ENCODE measurements at regions not wholly inside any gene's neighbourhood (a gene's known extent, or its start where the extent isn't known, plus 50 kb on each side); places are given as distances from the start of the nearest gene placed in this dataset.
A peak's percentile ranks its signal among the peaks of the same experiment; 100 is the strongest.

DNA sequence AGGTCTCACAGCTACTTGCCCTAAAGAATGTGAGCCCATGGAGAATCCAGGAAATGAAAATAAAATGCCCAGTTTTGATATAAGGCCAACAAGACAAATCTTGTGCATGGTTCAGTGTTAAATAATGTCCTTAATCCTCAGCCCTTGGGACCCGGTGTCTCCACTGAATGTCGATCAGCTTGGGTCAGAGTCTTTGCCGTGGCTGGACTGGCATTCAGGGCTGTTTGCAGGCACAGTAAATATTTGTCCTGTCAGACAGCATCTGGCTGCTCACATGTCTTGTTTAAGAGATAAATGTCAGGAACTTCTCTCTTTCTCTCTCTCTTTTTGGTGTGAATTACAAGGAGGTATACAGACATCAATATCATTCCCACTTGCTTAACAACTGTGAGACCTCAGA, 452.5 kb downstream of the FUT8 start:
- no peak overlapping the region for H3K4me3 ChIP-seq (ENCODE audit: low read depth, low read length)
- DNase-seq (ENCODE audit: low read depth) = no peak
- TF ChIP-seq, protein P1, sequence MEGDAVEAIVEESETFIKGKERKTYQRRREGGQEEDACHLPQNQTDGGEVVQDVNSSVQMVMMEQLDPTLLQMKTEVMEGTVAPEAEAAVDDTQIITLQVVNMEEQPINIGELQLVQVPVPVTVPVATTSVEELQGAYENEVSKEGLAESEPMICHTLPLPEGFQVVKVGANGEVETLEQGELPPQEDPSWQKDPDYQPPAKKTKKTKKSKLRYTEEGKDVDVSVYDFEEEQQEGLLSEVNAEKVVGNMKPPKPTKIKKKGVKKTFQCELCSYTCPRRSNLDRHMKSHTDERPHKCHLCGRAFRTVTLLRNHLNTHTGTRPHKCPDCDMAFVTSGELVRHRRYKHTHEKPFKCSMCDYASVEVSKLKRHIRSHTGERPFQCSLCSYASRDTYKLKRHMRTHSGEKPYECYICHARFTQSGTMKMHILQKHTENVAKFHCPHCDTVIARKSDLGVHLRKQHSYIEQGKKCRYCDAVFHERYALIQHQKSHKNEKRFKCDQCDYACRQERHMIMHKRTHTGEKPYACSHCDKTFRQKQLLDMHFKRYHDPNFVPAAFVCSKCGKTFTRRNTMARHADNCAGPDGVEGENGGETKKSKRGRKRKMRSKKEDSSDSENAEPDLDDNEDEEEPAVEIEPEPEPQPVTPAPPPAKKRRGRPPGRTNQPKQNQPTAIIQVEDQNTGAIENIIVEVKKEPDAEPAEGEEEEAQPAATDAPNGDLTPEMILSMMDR (IDR thresholded peaks at IDR 0.05; ENCODE audit: insufficient read depth, low read length) = no peak

DNA sequence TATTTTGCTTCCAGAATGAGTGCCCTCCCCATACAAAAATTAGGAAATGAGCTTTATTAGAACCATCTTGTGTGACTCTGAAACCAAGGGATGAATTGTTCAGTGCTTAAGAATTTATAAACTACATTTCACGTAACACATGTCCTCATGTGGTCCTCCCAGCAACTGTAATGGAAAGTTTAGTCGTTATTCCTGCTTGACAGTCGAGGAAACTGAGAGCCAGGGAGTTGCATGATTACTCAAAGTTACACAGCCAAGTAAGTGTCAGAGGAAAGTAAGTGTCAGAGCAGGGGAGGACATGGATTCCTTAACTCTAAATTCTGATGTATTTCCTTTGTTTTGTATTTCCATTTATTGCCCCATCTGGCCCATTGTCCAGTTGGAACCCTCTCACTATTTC, 453.9 kb downstream of the FUT8 start:
- TF ChIP-seq, protein P1 (IDR thresholded peaks at IDR 0.05; ENCODE audit: insufficient read depth, low read length) = no peak
- DNase-seq (ENCODE audit: low read depth) = peak; percentile 67
- no peak overlapping the region for H3K4me3 ChIP-seq (ENCODE audit: low read depth, low read length)

DNA sequence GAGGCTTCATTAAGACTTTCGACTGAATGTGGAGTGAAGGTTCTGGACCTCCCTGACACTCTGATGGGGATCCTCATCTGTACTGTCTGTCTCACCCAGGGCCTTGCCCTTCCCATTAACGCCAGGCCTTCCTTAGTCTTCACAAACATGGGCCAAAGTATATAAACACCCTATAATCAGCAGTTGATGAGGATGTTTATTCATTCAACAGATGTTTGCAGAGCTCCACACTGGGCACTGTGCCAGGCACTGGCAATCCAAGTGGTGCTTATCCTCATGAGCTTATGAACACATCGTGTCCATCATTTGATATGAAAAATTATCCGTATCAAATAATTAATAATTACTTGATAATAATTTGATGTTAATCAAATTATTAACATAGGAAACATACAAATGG, 454.4 kb downstream of the FUT8 start:
- peak; percentile 19 for DNase-seq (ENCODE audit: low read depth)
- H3K4me3 ChIP-seq (ENCODE audit: low read depth, low read length) = no peak overlapping the region
- TF ChIP-seq, protein P1 (IDR thresholded peaks at IDR 0.05; ENCODE audit: insufficient read depth, low read length) = no peak

DNA sequence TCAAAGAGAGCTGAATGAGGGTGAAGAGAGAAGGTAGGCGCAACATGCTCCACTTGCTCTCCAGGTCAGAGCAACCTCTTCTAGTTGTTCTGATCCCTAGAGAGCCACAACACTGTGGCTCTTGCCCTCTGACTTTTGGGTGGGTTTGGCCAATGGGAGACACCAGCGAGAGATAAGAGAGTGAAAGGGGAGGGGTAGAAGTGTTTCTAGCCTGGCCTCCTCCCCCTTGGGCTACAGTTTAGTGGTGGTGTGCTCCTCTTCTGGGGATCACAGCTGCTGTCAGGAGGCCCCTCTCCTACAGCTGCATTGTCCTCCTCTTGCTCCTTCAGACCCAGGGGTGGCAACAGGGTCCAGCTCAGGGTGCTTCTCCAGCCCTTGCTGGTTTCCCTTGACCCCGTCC, 454.8 kb downstream of the FUT8 start:
- DNase-seq (ENCODE audit: low read depth) = no peak
- TF ChIP-seq, protein P1 (IDR thresholded peaks at IDR 0.05; ENCODE audit: insufficient read depth, low read length) = no peak
- no peak overlapping the region for H3K4me3 ChIP-seq (ENCODE audit: low read depth, low read length)

DNA sequence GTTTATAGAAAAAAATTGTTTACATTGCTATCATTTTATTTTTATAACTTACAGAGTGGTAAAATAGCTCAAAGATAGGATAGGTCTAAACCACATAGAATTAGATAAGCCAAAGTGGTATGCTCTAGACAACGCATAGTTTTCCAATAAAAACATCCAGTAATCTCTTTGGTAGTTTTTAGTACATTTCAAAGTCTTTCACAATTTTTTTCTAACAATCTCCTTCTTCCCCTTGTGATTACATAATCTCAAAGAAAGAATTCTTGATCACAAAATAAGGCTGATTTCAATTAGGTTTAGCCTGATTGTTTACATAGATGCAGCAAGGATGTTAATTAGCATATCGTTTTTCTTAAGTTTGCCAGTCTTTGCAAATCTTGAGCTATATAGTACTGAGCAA, 460.0 kb downstream of the FUT8 start:
- TF ChIP-seq, protein P1 (IDR thresholded peaks at IDR 0.05; ENCODE audit: insufficient read depth, low read length) = no peak
- DNase-seq (ENCODE audit: low read depth) = peak; percentile 69

DNA sequence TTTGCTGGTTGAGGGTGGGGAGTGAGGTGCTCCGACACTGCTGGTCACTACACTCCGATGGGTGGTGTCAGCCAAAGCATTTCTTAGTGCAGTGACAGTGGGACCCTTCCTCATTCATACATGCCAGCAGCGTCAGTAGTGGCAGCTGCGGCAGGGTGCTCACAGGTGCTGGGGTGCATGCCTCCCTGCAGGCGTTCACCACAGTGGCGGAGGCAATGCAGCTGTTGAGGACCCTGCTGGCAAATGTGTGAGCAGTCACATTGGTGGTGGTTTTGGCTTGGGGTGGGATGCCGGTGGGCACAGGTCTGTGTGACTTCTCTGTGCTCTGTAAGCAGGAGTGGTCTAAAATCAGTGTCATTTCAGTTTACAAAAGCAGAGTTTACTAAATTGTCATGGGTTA, 464.6 kb downstream of the FUT8 start:
- no peak overlapping the region for H3K4me3 ChIP-seq (ENCODE audit: low read depth, low read length)
- DNase-seq (ENCODE audit: low read depth) = no peak
- TF ChIP-seq, protein P1 (IDR thresholded peaks at IDR 0.05; ENCODE audit: insufficient read depth, low read length) = no peak

More for the DNA sequence above, 460.0 kb downstream of the FUT8 start:
- H3K4me3 ChIP-seq (ENCODE audit: low read depth, low read length) = no peak overlapping the region

DNA sequence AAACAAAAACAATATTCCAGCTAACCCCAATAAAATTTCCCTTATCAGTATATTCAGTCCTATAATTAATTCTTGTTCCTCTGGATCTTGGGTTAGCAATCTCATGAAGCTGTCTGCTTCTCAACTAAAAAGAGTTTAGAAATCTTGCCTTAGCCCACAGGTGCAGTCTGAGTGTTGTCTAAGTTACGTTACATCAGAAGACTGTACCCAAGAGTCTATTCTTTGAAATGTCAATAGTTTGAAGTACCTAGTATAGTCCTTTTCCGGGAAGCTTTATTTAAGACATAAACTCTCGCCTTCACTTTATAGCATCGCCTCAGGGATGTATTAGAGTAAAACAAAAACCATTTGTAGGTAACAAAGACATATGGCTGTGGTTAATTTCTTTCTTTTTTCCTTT, 465.1 kb downstream of the FUT8 start:
- TF ChIP-seq, protein P1 (IDR thresholded peaks at IDR 0.05; ENCODE audit: insufficient read depth, low read length) = no peak
- H3K4me3 ChIP-seq (ENCODE audit: low read depth, low read length) = no peak overlapping the region
- DNase-seq (ENCODE audit: low read depth) = no peak

All from fibroblast of the aortic adventitia (primary cell).